ENCODE measurements at regions not wholly inside any gene's neighbourhood (a gene's known extent, or its start where the extent isn't known, plus 50 kb on each side); places are given as distances from the start of the nearest gene placed in this dataset.
A peak's percentile ranks its signal among the peaks of the same experiment; 100 is the strongest.

DNA sequence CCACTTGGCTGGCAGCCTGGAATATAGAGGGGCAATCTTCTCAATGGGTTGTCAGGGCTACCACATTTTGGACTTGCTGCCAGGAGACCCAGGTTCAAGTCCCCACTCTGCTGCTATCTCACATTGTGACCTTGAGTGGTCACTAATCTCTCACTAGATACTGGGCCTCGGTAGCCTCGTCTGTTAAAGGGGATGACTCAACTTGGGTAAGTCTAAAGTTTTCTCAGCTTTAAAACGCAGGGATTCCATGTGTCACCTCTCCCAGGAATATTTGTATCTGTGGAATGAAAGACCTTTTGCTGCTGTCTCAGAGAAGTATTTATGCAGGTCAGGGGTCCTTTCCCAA lies 86.3 kb downstream of the SEMA4F start:
- H3K4me3 ChIP-seq: no peak overlapping the region
- no peaks in the 10 kb centered on the region for H3K27me3 ChIP-seq
- DNase-seq (ENCODE audit: low read depth in 1 of 2, low spot score in 1 of 2): no peak
- H3K27ac ChIP-seq: no peak overlapping the region
- H3K9me3 ChIP-seq (ENCODE audit: low read depth): no peaks in the 10 kb centered on the region
- H3K4me1 ChIP-seq (ENCODE audit: low read depth): peaks cover 10% of the 10 kb centered on the region
- no peaks in the 10 kb centered on the region for H3K36me3 ChIP-seq
- TF ChIP-seq, protein P1, sequence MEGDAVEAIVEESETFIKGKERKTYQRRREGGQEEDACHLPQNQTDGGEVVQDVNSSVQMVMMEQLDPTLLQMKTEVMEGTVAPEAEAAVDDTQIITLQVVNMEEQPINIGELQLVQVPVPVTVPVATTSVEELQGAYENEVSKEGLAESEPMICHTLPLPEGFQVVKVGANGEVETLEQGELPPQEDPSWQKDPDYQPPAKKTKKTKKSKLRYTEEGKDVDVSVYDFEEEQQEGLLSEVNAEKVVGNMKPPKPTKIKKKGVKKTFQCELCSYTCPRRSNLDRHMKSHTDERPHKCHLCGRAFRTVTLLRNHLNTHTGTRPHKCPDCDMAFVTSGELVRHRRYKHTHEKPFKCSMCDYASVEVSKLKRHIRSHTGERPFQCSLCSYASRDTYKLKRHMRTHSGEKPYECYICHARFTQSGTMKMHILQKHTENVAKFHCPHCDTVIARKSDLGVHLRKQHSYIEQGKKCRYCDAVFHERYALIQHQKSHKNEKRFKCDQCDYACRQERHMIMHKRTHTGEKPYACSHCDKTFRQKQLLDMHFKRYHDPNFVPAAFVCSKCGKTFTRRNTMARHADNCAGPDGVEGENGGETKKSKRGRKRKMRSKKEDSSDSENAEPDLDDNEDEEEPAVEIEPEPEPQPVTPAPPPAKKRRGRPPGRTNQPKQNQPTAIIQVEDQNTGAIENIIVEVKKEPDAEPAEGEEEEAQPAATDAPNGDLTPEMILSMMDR (IDR thresholded peaks at IDR 0.05; ENCODE audit: low read depth, low read length): no peak

- H3K4me1 ChIP-seq (ENCODE audit: low read depth): peaks cover 10% of the 10 kb centered on the region
- H3K9me3 ChIP-seq (ENCODE audit: low read depth): no peaks in the 10 kb centered on the region
- H3K36me3 ChIP-seq: no peaks in the 10 kb centered on the region
- TF ChIP-seq, protein P1 (IDR thresholded peaks at IDR 0.05; ENCODE audit: low read depth, low read length): peak; percentile 6
- DNase-seq (ENCODE audit: low read depth in 1 of 2, low spot score in 1 of 2): peak in 1 of 2 donors; percentile 89
- no peak overlapping the region for H3K4me3 ChIP-seq
- no peak overlapping the region for H3K27ac ChIP-seq
- no peaks in the 10 kb centered on the region for H3K27me3 ChIP-seq
These were observed 86.8 kb downstream of the SEMA4F start for GRCh38 chr2:74740741-74741431.

- no peak overlapping the region for H3K27ac ChIP-seq
- TF ChIP-seq, protein P1 (IDR thresholded peaks at IDR 0.05; ENCODE audit: low read depth, low read length): no peak
These were observed 87.6 kb downstream of the SEMA4F start for GRCh38 chr2:74741629-74742028.

DNA sequence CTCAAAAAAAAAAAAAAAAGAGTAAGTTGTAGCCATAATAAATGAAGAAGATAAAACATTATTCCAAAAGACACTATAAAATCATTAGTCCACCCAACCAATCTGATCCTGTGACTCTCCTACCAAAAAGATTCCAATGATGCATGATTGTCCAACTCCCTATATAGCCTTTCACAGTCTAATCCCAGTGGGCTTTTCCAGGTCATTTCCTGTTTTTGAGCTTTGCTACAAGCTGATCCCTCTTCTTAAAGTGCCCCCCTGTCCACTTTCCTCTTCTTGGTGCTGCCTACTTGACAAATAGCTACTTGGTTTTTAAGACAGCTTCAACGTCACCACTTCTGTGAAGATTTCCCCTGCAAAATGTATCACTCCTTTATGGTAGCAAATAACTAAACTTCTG lies 88.4 kb downstream of the SEMA4F start:
- Histone ChIP-seq H3K36me3 (no peaks in the 10 kb centered on the region), H3K27ac (no peak overlapping the region), H3K4me1 (ENCODE audit: low read depth) (peaks cover 10% of the 10 kb centered on the region), H3K27me3 (no peaks in the 10 kb centered on the region), H3K9me3 (ENCODE audit: low read depth) (no peaks in the 10 kb centered on the region), H3K4me3 (no peak overlapping the region)
- TF ChIP-seq, protein P1 (IDR thresholded peaks at IDR 0.05; ENCODE audit: low read depth, low read length): no peak
- DNase-seq (ENCODE audit: low read depth in 1 of 2, low spot score in 1 of 2): no peak

More at GRCh38 chr2:74741629-74742028, 87.6 kb downstream of the SEMA4F start:
- no peak for DNase-seq (ENCODE audit: low read depth in 1 of 2, low spot score in 1 of 2)
- H3K36me3 ChIP-seq: no peaks in the 10 kb centered on the region
- no peaks in the 10 kb centered on the region for H3K9me3 ChIP-seq (ENCODE audit: low read depth)
- peaks cover 10% of the 10 kb centered on the region for H3K4me1 ChIP-seq (ENCODE audit: low read depth)
- no peak overlapping the region for H3K4me3 ChIP-seq
- H3K27me3 ChIP-seq: no peaks in the 10 kb centered on the region

GRCh38 chr2:74743039-74743438 lies 89.0 kb downstream of the SEMA4F start:
- no peak for DNase-seq (ENCODE audit: low read depth in 1 of 2, low spot score in 1 of 2)
- Histone ChIP-seq H3K4me3 (no peak overlapping the region), H3K27ac (no peak overlapping the region), H3K9me3 (ENCODE audit: low read depth) (no peaks in the 10 kb centered on the region), H3K27me3 (no peaks in the 10 kb centered on the region), H3K36me3 (no peaks in the 10 kb centered on the region), H3K4me1 (ENCODE audit: low read depth) (peaks cover 10% of the 10 kb centered on the region)
- TF ChIP-seq, protein P1 (IDR thresholded peaks at IDR 0.05; ENCODE audit: low read depth, low read length): no peak

Data from cardiac muscle cell (in vitro differentiated cells and primary cell).